Fibroblast of villous mesenchyme (primary cell): ENCODE measurements at regions not wholly inside any gene's neighbourhood (a gene's known extent, or its start where the extent isn't known, plus 50 kb on each side); places are given as distances from the start of the nearest gene placed in this dataset.

Experiments
- DNase-seq: peaks from one replicate; pipeline ENCODE4 v3.0.0-alpha.2; 2010; ENCODE audit warnings: low read depth
- H3K4me3 ChIP-seq: 2 replicates; pipeline ENCODE4 v1.5.1; 2011; ENCODE audit warnings: low read depth, mild to moderate bottlenecking, low read length
- TF ChIP-seq, protein P1 (sequence below): IDR thresholded peaks from 2 replicates; pipeline ENCODE4 v1.5.1; 2012; ENCODE audit warnings: low read depth, mild to moderate bottlenecking, low read length; ENCODE audit not compliant: insufficient read depth

DNA sequence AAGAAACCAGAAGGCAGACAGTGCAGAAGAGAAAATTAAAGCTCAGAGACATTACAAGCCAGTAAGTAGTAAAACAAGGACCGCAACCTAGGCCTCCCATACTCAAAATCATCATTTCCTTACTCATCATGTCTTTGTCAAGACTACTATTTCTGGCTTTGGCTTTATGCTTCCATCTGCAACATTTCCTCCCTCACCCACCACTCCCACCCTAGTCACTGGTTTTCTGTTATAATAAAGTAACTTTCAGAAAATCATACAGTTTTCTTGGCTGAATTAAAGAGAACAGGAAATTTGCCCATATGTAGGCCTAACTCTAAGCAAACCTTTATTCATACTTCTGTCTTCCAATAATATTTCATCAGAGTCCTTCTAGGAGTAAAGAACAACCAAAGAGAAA is 247.6 kb upstream of the RORA start:
- TF ChIP-seq, protein P1, sequence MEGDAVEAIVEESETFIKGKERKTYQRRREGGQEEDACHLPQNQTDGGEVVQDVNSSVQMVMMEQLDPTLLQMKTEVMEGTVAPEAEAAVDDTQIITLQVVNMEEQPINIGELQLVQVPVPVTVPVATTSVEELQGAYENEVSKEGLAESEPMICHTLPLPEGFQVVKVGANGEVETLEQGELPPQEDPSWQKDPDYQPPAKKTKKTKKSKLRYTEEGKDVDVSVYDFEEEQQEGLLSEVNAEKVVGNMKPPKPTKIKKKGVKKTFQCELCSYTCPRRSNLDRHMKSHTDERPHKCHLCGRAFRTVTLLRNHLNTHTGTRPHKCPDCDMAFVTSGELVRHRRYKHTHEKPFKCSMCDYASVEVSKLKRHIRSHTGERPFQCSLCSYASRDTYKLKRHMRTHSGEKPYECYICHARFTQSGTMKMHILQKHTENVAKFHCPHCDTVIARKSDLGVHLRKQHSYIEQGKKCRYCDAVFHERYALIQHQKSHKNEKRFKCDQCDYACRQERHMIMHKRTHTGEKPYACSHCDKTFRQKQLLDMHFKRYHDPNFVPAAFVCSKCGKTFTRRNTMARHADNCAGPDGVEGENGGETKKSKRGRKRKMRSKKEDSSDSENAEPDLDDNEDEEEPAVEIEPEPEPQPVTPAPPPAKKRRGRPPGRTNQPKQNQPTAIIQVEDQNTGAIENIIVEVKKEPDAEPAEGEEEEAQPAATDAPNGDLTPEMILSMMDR = no peak
- no peak overlapping the region for H3K4me3 ChIP-seq
- DNase-seq = no peak

DNA sequence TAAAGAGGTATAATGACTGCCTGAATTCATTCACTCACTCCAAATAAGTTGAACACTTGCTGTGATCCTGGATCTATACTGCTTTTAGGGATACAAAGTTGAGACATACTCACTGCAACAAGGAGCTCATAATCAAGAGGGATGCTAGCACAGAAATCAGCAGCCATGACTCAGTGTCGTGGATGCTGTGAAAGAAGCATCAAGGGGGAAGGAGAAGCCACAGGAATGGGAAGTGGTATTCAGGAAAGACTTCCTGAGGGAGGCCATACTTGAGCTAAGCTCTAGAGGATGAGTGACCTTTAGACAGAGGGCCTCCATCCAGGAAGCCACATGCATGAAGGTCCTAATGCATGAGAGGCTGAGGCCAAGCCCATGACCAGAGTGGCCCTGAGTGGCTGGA is 245.7 kb upstream of the RORA start:
- no peak for DNase-seq
- H3K4me3 ChIP-seq = no peak overlapping the region
- TF ChIP-seq, protein P1 = no peak

DNA sequence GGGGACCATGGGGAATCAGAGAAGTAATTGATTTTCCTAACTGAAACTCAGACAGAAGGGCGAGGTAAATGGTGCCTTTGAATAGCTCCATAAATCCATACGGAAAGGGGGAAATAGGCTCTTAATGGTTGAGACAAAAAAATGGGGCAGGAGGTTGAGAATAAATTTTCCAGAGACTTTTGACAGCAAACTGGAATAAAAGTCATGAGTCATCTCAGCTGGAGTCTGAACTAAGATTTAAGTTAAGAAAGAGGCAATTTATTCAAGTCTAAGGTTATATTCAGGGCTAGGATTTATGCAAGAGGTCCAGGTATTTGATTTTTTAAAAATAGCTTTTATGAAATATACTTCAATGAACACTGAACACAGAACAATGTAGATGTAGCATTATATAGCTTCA is 238.7 kb upstream of the RORA start:
- H3K4me3 ChIP-seq = no peak overlapping the region
- no peak for DNase-seq
- TF ChIP-seq, protein P1 = no peak

DNA sequence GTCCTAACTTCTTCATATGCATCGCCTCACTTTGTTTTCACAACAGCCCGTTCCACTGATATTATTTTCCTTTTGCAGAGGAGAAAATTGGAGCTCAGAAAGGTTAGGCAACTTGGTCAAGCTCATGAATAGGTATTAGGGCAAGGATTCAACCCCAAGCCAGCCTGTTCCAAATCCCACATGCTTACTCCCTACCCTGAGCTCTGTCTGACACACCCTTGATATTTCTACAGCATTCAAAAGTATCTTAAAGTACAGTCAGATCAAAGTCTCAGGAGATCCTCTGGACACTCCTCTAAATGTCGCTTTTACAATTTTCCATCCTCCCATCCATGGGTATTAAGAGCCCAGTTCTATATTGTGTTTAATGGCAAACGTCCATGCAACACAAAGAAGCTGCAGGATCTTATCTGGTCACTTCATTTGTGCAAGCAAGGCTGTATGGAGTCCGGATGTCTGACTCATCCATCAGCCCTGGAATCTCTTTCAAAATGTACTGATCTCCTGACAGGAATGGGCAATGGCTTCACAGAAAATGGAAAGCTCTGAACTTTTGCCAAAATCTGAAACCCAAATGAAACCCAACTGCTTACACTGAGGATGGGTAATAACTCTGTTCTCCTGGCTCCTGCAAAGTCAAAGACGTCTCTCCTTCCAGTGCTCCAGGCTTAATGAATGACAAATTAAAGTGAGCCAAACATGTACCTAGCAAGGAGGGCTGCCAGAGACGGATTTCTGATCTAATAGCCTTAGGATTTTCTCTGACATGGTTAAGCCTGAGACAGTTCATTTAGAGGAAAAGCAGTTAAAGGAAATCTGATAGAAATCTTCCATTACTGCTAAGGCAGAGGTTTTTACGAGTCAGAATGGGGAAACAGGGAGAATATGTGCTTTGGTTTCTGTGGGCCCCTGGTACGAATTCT is 230.9 kb upstream of the RORA start:
- TF ChIP-seq, protein P1 = no peak
- DNase-seq = peak; percentile 54
- no peak overlapping the region for H3K4me3 ChIP-seq

DNA sequence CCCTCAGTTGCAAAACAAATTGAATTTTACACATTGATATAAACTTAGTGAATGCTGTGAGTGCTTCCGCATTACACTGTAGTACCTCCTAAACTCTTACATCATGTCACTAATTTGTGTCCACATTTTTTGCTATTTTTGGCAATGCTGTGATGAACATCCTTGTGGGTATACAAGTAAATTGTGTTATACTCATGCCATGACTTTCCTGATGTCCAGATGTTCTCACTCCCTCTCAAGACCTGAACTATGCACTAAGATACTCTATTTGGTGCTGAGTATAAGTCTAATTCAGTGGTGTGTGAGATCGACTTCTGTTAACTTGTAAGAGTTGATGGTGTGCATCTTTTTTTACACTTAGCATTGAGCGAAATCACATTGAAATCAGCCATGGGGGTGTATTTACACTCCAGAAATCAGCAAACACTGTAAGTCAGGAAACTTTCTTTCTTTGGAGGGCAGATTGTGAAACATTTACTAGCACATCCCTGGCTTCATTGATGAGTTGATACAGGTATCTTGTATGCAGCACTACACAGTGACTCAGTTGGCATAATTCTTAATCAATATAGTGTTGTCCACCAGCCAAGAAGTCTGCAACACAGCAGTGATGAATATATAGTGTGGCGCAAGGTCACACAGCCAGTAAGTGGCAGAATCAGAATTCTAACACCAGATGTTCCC is 228.1 kb upstream of the RORA start:
- DNase-seq = no peak
- no peak overlapping the region for H3K4me3 ChIP-seq
- TF ChIP-seq, protein P1 = no peak

DNA sequence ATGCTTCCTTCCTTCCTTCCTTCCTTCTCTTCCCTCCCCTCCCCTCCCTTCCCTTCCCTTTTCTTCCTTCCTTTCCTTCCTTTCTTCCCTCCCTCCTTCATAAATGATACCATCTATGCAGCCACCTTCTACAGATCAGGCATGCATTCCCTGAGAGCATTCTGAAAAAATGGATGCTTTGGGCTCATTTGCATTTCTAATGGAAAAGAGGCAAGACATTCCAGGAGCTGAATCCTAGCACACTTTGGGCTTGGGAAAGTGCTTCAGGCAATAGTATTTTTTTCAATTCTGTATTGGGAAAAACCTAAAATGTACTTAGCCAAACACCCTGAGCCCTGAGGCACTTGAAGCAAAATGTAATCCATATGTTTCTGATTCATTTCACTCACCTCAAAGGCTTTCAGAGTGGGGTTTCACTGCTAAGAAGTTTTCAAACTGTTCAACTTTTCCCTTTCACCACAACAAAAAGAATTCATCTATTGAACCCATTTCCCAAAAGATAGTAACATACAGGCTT is 220.1 kb upstream of the RORA start:
- TF ChIP-seq, protein P1 = no peak

More for the DNA sequence above, 220.1 kb upstream of the RORA start:
- no peak overlapping the region for H3K4me3 ChIP-seq
- no peak for DNase-seq
